ENCODE measurements at regions not wholly inside any gene's neighbourhood (a gene's known extent, or its start where the extent isn't known, plus 50 kb on each side); places are given as distances from the start of the nearest gene placed in this dataset.
"Not testable (repeated sequence)": the region's sequence is repeated elsewhere in the genome, so short reads cannot be mapped to it uniquely, and the experiment has no call there.

DNA sequence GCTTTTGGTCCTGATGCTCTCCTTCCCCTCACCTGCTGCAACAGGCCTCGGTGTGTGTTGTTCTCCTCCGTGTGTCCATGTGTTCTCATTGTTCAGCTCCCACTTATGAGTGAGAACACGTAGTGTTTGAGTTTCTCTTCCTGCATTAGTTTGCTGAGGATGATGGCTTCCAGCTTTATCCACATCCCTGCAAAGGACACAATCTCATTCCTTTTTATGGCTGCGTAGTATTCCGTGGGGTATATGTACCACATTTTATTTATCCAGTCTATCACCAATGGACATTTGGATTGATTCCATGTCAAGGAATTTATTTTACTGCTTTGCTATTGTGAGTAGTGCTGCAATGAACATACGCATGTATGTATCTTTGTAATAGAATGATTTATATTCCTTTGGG lies 116.9 kb upstream of the SIRPG start:
- ATAC-seq (no peak), DNase-seq (ENCODE audit: missing footprints) (no peak)
- intact Hi-C loops (cut with DNase I), result no loop called here

DNA sequence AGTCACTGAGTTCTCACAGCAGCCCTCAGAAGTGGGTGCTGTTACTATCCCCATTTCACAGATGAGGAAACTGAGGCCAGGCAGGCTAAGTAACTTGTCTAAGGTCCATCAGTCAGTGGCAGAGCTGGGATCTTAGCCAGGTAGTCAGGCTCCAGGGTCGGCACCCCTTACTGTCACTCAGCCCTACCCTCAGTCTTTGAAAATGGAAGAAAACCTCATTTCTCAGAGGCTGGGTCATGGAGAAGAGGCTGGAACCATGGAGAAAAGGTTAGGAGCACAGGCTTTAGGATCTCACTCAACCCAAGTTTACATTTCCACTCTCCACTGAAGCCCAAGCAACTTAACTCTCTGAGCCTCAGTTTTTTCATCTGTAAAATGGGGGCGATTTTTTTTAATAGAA lies 116.2 kb upstream of the SIRPG start:
- DNase-seq (ENCODE audit: missing footprints) (no peak), ATAC-seq (no peak)
- intact Hi-C loops (cut with DNase I), result no loop called here

DNA sequence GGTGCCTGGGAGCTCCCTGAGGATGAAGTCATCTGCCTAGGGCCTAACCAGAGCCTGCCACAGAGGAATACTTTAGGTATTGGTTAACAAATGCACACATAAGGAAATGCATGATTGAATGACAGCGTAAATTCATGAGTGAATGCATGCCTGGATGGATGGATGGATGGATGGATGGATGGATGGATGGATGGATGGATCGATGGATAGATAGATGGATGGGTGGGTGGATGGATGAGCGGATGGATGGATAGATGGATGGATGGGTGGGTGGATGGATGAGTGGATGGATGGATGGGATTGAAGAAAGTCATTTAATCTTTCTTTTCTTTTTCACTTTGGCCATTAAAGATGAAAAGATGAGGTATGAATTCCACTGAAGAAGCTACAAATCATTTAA lies 111.9 kb upstream of the SIRPG start:
- DNase-seq (ENCODE audit: missing footprints) (no peak), ATAC-seq (no peak)
- intact Hi-C loops (cut with DNase I), result loop anchor here (10.0 kb wide), 1 partner anchor 685 kb away; no protein-coding TSS in a partner anchor

DNA sequence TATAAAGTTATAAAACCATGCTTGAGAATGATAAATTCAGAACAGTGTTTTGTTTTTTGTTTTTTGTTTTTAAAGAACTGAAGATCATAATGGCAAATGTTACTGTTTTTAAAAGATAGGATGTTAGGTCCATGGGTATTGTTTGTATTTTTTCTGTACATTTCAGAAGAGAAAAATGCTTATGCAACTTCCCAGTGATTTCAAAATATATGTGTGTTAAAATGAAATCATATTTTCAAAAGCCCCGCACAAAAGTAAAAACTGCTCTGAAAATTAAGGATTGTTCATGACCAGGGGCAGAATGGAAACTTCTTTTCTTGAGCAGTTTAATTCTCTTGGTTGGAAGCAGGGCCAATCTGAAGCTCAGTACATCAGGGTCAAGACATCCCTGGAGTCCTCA lies 109.2 kb upstream of the SIRPG start:
- intact Hi-C loops (cut with DNase I), result loop anchor here (10.0 kb wide), 1 partner anchor 688 kb away; no protein-coding TSS in a partner anchor
- ATAC-seq, result no peak
- no peak for DNase-seq (ENCODE audit: missing footprints)

DNA sequence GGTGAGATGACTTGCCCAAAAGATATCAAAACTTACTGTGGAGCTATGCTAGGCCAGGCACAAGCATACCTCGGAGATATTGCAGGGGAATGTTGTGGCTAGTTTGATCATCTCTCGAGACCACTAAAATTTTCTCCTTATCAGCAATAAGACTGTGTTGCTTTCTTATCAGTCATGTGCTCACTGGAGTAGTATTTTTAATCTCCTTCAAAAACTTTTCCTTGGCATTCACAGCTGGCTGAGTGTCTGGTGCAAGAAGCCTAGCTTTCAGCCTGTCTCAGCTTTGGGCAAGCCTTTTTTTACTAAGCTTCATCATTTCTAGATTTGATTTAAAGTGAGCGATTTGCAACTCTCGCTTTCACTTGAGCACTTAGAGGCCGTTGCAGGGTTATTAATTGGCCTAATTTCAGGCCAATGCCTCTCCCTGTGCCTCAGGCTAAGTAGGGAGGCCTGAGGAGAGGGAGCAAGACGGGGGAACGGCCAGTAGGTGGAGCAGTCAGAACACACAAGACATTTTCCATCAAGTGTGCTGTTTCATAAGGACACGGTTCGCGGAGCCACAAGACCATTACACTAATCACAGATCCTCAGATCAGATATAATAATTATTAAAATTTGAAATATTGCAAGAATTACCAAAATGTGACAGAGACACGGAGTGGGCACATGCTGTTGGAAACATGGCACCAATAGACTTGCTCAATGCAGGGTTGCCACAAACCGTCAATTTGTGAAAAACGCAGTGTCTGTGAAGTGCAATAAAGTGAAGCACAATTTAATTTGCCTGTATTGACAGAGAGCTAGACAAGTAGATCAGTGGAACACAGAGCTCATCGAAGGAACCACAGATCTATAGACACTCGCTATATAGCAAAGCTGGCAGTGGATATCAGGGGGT lies 106.8 kb upstream of the SIRPG start:
- DNase-seq (ENCODE audit: missing footprints) (peak; percentile 82), ATAC-seq (peak; percentile 91)
- intact Hi-C loops (cut with DNase I), result loop anchor here (2.0 to 10.0 kb wide), 2 partner anchors 408 to 690 kb away; no protein-coding TSS in a partner anchor

DNA sequence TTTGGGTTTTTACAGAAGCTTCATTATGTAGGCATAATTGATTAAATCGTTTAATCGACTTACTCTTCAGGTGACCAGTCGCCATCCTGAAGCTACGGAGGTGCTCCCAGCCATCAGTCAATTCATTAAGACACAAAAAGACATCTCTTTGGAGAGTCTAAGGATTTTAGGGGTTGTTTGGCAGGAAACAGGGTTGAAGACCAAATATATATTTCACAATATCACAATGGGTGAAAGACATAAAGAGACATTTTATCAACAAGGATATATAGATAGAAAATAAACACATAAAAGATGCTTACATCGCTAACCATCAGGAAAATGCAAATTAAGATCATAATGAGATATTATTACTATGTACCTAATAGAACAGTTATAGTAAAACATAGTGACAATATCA lies 104.0 kb upstream of the SIRPG start:
- intact Hi-C loops (cut with DNase I), result loop anchor here (10.0 kb wide), 1 partner anchor 693 kb away; no protein-coding TSS in a partner anchor
- ATAC-seq (no peak), DNase-seq (ENCODE audit: missing footprints) (no peak)

DNA sequence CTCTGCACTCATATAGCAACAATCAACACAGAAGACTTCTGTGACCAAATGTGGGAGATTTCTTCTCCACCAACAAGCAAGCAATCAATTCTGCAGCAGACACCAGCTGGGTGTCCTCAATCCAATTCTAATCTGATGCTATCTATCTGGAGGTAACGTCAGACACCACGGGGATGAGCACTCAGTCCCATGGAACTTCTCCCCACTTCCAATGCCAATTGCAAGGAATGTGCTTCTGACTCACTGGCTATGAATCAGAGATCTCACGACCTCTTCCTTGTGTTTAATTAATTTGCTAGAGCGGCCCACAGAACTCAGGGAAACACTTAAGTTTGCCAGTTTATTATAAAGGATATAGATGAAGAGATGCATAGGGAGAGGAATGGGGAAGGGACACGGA lies 103.5 kb upstream of the SIRPG start:
- DNase-seq (ENCODE audit: missing footprints) (no peak), ATAC-seq (no peak)
- intact Hi-C loops (cut with DNase I), result loop anchor here (10.0 kb wide), 1 partner anchor 694 kb away; no protein-coding TSS in a partner anchor

DNA sequence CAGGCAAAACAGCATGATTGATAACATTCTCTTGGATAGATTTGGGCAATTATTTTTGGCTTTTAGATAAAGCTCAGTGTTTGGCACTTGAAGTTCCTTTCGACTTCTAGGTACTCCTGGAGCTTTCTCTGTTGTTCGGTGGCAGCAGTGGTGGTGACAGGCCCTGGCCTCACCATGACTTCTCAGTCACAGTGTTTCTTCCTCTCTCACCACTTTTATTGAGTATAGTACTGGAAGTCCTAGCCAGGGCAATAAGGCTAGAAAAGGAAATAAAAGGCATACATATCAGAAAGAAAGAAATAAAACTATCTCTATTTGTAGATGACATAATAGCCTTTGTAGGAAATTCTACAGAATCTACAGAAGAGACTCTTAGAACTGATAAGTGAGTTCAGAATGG lies 101.2 kb upstream of the SIRPG start:
- ATAC-seq (no peak), DNase-seq (ENCODE audit: missing footprints) (no peak)
- intact Hi-C loops (cut with DNase I), result no loop called here

DNA sequence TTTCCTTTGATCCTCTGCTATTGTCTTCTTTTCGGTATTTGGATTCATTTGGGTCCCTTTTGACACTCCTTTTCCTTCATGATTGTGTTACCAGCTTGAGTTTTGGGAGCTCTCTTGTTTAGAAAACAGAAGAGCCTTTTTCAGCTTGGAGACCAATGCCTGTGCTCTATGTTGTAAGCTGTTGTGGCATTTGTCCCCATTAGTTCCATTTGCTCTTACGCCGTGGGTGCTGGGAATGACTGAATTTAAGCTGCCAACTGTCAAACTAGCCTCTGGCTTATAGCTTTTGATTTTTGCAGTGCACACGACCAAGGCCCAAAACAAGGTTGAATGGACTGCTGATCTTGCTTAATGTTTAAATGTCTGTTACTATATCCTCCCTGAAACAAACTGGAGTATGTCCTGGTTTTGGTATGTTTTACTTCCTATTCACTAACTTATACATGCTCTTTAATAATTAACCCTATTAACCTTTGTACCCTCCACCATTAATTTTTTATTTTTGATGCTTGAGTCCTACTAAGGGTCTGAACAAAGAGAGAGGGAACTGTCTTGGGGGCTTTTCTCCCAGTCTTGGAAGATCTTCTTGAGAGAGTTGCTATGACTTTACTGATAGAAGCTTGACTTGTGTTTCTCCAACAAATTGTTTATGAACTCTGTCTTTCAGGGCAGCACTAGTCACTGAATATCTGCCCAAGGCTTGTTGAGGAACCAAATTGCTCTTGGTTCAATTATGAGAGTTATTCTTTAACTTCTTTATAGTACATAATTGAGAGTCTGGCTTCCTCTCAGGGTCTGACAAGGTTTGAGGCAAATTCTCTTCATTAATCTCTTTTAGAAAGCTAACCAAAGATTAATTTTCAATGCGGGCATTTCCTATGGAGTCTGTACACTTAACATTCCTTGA lies 100.3 kb upstream of the SIRPG start:
- intact Hi-C loops (cut with DNase I), result no loop called here
- ATAC-seq, result no peak
- no peak for DNase-seq (ENCODE audit: missing footprints)

DNA sequence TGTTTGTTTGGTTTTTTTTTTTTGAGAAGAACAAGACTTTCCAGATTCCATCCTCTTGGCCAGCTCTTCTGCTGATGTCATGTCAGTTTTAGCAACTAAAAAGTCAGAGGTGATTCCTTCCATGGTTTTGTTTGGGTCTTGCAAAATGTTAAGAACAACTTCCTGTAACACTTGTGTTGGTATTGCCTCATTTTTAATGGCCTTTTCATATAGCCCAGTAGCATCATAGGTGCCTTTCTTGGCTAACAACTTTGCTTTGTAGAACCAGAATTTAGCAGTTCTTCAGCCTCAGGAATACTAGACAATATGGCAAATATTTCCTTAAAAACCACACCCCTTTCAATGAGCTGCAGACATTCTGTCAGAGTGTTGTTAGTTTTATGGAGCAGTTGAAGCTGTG lies 99.5 kb upstream of the SIRPG start:
- DNase-seq (ENCODE audit: missing footprints) (no peak), ATAC-seq (no peak)
- intact Hi-C loops (cut with DNase I), result no loop called here

DNA sequence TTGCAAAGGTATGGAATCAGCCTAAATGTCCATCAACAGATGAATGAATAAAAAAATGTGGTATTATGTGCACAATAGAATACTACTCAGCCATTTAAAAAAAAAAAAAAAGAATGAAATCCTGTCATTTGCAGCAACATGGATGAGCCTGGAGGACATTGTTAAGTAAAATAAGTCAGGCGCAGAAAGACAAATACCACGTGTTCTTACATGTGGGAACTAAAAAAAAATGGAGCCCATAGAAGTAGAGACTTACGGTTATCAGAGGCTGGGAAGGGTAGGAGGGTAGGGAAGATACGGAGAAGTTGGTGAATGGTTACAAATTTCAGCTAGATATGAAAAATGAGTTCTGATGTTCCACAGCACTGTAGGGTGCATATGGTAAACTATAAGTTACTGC lies 97.2 kb upstream of the SIRPG start:
- ATAC-seq (no peak), DNase-seq (ENCODE audit: missing footprints) (no peak)
- intact Hi-C loops (cut with DNase I), result no loop called here

DNA sequence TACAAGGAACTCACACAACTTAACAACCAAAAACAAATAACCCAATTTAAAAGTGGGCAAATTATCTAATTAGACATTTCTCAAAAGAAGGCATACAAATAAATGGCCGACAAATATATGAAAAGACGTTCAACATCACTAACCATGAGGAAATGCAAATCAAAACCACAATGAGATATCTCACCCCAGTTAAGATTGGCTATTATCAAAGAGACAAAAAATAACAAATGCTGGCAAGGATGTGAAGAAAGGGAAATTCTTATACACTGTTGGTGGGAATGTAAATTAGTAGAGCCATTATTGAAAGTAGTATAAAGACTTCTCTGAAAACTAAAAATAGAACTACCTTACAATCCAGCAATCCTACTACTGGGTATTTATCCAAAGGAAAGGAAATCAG lies 96.7 kb upstream of the SIRPG start:
- ATAC-seq (no peak), DNase-seq (ENCODE audit: missing footprints) (no peak)
- intact Hi-C loops (cut with DNase I), result no loop called here

DNA sequence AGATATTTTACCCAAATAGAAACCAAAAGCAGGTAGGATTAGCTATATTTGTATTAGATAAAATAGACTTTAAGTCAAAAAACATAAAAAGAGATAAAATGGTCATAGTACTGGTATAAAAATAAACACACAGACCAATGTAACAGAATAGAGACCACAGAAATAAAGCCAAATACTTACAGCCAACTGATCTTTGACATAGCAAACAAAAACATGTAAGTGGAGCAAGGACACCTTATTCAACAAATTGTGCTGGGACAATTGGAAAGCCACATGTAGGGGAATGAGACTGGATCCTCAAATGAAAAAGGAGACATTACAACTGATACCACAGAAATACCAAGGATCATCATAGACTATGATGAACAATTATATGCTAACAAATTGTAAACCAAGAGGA lies 94.5 kb upstream of the SIRPG start:
- intact Hi-C loops (cut with DNase I), result no loop called here
- ATAC-seq, result no peak
- DNase-seq (ENCODE audit: missing footprints), result no peak

DNA sequence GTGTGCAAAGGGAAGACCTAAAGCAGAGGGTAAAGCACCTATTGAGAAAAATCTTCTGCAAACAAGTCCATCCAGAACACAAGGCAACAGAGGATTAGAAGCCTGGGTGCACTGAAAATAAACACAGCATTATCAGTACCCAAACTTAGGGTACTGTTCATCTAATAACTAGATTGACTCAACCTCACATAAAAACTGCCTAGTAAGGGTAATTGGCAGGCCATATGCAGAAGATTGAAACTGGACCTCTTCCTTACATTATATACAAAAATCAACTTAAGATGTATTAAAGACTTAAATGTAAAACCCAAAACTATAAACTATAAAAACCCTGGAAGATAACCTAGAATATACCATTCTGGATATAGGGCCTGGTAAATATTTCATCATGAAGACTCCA lies 91.2 kb upstream of the SIRPG start:
- intact Hi-C loops (cut with DNase I), result no loop called here
- no peak for ATAC-seq
- no peak for DNase-seq (ENCODE audit: missing footprints)

DNA sequence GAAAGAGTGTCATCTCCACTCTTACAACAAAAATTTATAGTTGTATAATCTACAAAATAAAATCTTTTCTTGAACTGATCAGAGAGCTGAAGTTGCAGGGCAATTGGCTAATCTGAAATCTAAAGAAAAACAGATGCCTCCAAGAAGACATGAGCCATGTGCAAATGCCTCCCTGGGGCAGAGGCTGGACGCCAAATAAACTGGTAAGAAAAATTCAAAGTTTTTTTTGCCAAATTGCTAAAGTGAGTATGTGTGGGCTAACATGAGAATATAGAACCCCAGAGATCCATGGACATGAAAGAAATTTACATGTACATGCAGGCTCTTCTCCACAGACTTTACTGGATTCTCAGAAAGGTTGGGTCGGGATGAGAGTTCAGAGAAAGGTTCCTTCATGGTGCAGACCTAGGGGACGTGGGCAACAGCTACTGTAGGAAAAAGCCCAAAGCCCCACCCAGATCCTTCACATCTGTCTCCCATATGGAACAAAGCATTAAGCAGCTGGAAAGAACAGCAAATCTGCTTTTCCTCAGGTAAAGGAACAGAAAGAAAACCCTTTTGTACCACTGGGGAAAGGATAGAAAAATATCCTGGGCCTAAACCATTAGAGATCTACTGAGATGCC lies 90.5 kb upstream of the SIRPG start:
- intact Hi-C loops (cut with DNase I), result no loop called here
- DNase-seq (ENCODE audit: missing footprints), result no peak
- ATAC-seq, result no peak

DNA sequence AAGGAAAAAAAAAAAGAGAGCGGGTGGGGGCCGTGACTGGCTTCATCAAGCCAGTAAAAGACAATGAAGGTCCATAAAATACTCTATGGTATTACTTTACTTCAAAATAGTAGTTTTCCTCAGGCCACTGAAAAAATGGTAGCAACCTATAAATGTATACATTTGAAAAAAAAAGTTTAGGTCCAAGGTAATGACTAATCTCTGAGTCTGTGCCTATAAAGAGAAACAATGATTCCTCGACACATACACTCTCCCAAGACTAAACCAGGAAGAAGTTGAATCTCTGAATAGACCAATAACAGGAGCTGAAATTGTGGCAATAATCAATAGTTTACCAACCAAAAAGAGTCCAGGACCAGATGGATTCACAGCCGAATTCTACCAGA lies 84.5 kb upstream of the SIRPG start:
- ATAC-seq; DNase-seq (ENCODE audit: missing footprints); intact Hi-C loops (cut with DNase I): not testable (repeated sequence)

DNA sequence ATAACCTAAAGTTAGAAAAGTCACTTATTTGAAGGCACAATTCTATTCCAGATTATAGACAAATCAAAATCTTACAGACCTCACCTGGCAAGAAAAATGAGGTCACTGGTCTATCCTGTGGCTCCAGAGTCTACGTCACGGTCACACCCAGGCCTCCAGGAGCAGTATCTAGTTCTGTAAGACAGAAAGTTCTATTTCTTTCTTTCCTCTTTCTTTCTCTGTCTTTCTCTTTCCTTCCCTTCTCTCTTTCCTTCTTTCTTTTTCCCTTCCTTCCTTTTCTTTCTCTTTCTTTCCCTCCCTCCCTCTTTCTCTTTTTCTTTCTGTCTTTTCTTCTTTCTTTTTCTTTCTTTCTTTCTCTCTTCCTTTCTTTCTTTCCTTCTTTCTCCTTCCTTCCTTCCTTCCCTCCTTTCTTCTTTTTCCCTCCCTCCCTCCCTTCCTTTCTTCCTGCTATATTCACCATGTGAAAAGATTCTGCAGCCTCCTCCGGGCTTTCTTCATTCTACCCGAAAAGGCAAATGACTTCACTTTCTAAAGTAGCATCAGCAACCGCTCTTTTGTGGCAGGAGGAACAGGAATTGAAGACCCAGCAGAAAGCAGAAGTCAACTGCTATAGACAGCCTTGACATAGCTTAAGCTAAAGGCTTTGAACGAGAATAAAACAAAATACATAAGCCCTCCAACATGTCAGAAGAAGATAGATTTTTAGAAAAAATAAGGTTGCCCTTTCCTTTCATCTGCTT lies 83.9 kb upstream of the SIRPG start:
- no peak for ATAC-seq
- DNase-seq (ENCODE audit: missing footprints), result no peak
- intact Hi-C loops (cut with DNase I), result no loop called here

DNA sequence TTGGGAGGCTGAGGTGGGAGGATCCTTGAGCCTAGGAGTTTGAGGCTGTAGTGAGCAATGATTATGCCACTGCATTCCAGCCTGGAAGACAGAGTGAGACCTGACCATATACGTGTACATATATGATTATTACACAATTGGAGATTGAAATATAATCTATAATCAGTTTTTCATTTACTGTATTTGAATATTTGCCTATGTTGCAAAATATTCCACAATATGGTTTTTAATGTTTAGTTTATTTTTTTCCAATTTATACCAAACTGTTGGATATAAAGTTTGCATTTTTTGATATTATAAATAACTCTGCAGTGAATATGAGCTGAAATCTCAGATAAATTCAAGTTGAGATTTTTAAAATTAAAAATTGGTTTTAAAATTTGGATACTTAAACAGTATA lies 79.6 kb upstream of the SIRPG start:
- DNase-seq (ENCODE audit: missing footprints), result no peak
- intact Hi-C loops (cut with DNase I), result no loop called here

More for the DNA sequence above, 79.6 kb upstream of the SIRPG start:
- ATAC-seq, result no peak

Measured in Right ventricle myocardium inferior (tissue), 1 donor.